SK-N-SH (cell line): ENCODE measurements at regions not wholly inside any gene's neighbourhood (a gene's known extent, or its start where the extent isn't known, plus 50 kb on each side); places are given as distances from the start of the nearest gene placed in this dataset.

Experiments
- CTCF ChIA-PET: fragments of 300-600, 350-600 bp; formaldehyde crosslinking; extraction: SDS; loops from one replicate; lab custom pipeline; 2021; lab: Yijun Ruan, JAX
- POLR2A ChIA-PET: fragments of 350-600 bp; sonication (Branson Sonifier 250); formaldehyde crosslinking; extraction: SDS; loops from one replicate; lab custom pipeline; 2020; ENCODE audit warnings: antibody characterized with exemption, inconsistent platforms; lab: Yijun Ruan, JAX
- DNase-seq: peaks from one replicate; pipeline ENCODE4 v3.0.0; 2012
- H2AFZ ChIP-seq: fragments of 200-600 bp; sonication (generic); 2 replicates; pipeline ENCODE4 v1.8.1; 2016; ENCODE audit warnings: antibody characterized with exemption, mild to moderate bottlenecking, low read depth
- H3F3A ChIP-seq: fragments of 200-600 bp; sonication (generic); replicated peaks from 2 replicates; pipeline ENCODE3; 2016; ENCODE audit warnings: antibody characterized with exemption, mild to moderate bottlenecking; ENCODE audit not compliant: insufficient read depth
- H3K27ac ChIP-seq, 2 experiments: fragments of 200-500 bp in 1 of 2; fragments of 200-600 bp in 1 of 2; sonication (Bioruptor generic) in 1 of 2; sonication (generic), shearing (Covaris generic) in 1 of 2; 2 replicates each; pipeline versions ENCODE4 v1.5.1 to v1.6.1; 2014 to 2016; ENCODE audit warnings: low read depth in 2 of 2, inconsistent platforms in 1 of 2, low read length in 1 of 2, mild to moderate bottlenecking in 1 of 2, mixed read lengths in 1 of 2
- H3K27me3 ChIP-seq: fragments of 200-600 bp; sonication (generic), shearing (Covaris generic); 2 replicates; pipeline ENCODE4 v1.6.1; 2016; ENCODE audit warnings: mixed run types; ENCODE audit not compliant: insufficient read depth
- H3K36me3 ChIP-seq, 2 experiments: fragments of 200-500 bp in 1 of 2; fragments of 200-600 bp in 1 of 2; sonication (Bioruptor generic) in 1 of 2; sonication (generic) in 1 of 2; replicated peaks in 1 of 2; 2 replicates each; pipeline versions ENCODE3 to v1.5.1; 2014 to 2016; ENCODE audit warnings: low read length in 1 of 2, mild to moderate bottlenecking in 1 of 2; ENCODE audit not compliant: insufficient read depth in 2 of 2, control insufficient read depth in 1 of 2
- H3K4me1 ChIP-seq, 2 experiments: fragments of 200-500 bp in 1 of 2; fragments of 200-600 bp in 1 of 2; sonication (Bioruptor generic) in 1 of 2; sonication (generic), shearing (Covaris generic) in 1 of 2; 2 replicates each; pipeline versions ENCODE4 v1.5.1 to v1.6.1; 2014 to 2016; ENCODE audit warnings: low read depth in 1 of 2, low read length in 1 of 2, mixed run types in 1 of 2; ENCODE audit not compliant: insufficient read depth in 2 of 2, control insufficient read depth in 1 of 2
- H3K4me2 ChIP-seq: fragments of 200-600 bp; sonication (generic), shearing (Covaris generic); 2 replicates; pipeline ENCODE4 v1.6.1; 2017; ENCODE audit warnings: mixed run types
- H3K4me3 ChIP-seq, 2 experiments: fragments of 200-500 bp in 1 of 2; fragments of 200-600 bp in 1 of 2; sonication (Bioruptor generic) in 1 of 2; sonication (generic), shearing (Covaris generic) in 1 of 2; 2 replicates each; pipeline versions ENCODE4 v1.5.1 to v1.8.1; 2014 to 2016; ENCODE audit warnings: low read depth in 2 of 2, inconsistent platforms in 1 of 2, low read length in 1 of 2, mild to moderate bottlenecking in 1 of 2, mixed read lengths in 1 of 2, moderate library complexity in 1 of 2
- H3K79me2 ChIP-seq: fragments of 200-600 bp; sonication (generic); 2 replicates; pipeline ENCODE4 v1.8.1; 2017; ENCODE audit warnings: mild to moderate bottlenecking; ENCODE audit not compliant: insufficient read depth
- H3K9ac ChIP-seq: fragments of 200-600 bp; sonication (generic); 2 replicates; pipeline ENCODE4 v1.6.1; 2017; ENCODE audit warnings: mixed run types
- H3K9me2 ChIP-seq: fragments of 200-600 bp; sonication (generic); 2 replicates; pipeline ENCODE4 v1.6.1; 2017; ENCODE audit warnings: mixed run types
- H3K9me3 ChIP-seq: fragments of 200-600 bp; sonication (generic); 2 replicates; pipeline ENCODE4 v1.6.1; 2017; ENCODE audit warnings: mixed run types, mild to moderate bottlenecking, moderate library complexity
- H4K20me1 ChIP-seq: fragments of 200-600 bp; sonication (generic); 2 replicates; pipeline ENCODE4 v1.6.1; 2017; ENCODE audit warnings: mild to moderate bottlenecking, mixed run types; ENCODE audit not compliant: insufficient read depth
- CHD2 ChIP-seq: fragments of 150-350 bp; IDR thresholded peaks from 2 replicates; pipeline ENCODE4 v1.6.1; 2018; ENCODE audit warnings: low read length; ENCODE audit not compliant: partially characterized antibody
- EP300 ChIP-seq, 2 experiments: IDR thresholded peaks; 2 replicates each; pipeline versions ENCODE4 v1.4.0 to v1.6.1; 2012; ENCODE audit warnings: borderline replicate concordance in 1 of 2, low read depth in 1 of 2, low read length in 1 of 2
- FOSL2 ChIP-seq: IDR thresholded peaks from 2 replicates; pipeline ENCODE4 v1.4.0; 2012; ENCODE audit warnings: low read depth, mild to moderate bottlenecking, moderate library complexity, borderline replicate concordance
- FOXJ3 ChIP-seq: sonication (generic); formaldehyde crosslinking; IDR thresholded peaks from 2 replicates; pipeline ENCODE4 v1.5.1; 2020; ENCODE audit warnings: mild to moderate bottlenecking, missing genetic modification reagents
- GATA2 ChIP-seq: sonication (generic); formaldehyde crosslinking; IDR thresholded peaks from 2 replicates; pipeline ENCODE4 v1.5.0; 2020; ENCODE audit warnings: mild to moderate bottlenecking, missing genetic modification reagents
- IRF3 ChIP-seq: fragments of 150-350 bp; IDR thresholded peaks from 2 replicates; pipeline ENCODE4 v1.6.1; 2016; ENCODE audit warnings: mild to moderate bottlenecking, low read depth, low read length
- MAX ChIP-seq: IDR thresholded peaks from 2 replicates; pipeline ENCODE4 v1.4.0; 2012; ENCODE audit warnings: low read depth
- NRF1 ChIP-seq: IDR thresholded peaks from 2 replicates; pipeline ENCODE4 v1.6.1; 2012; ENCODE audit warnings: low read depth, mild to moderate bottlenecking, low read length
- PBX3 ChIP-seq: IDR thresholded peaks from 2 replicates; pipeline ENCODE4; 2012
- POLR2AphosphoS5 ChIP-seq: IDR thresholded peaks from 2 replicates; pipeline ENCODE4 v1.6.1; 2012; ENCODE audit warnings: low read depth, low read length
- RAD21 ChIP-seq: IDR thresholded peaks from 2 replicates; pipeline ENCODE4 v1.6.1; 2012; ENCODE audit warnings: mild to moderate bottlenecking, low read length
- RCOR1 ChIP-seq: fragments of 150-350 bp; IDR thresholded peaks from 2 replicates; pipeline ENCODE4 v1.6.1; 2017; ENCODE audit warnings: antibody characterized with exemption, low read length
- RFX5 ChIP-seq: IDR thresholded peaks from 2 replicates; pipeline ENCODE4 v1.6.1; 2012; ENCODE audit warnings: mild to moderate bottlenecking, improper control_type of control experiment, low read length
- RXRA ChIP-seq: IDR thresholded peaks from 2 replicates; pipeline ENCODE4 v1.4.0; 2012; ENCODE audit warnings: low read depth, mild to moderate bottlenecking, borderline replicate concordance
- SIN3A ChIP-seq: IDR thresholded peaks from 2 replicates; pipeline ENCODE4 v1.6.1; 2012; ENCODE audit warnings: low read depth, mild to moderate bottlenecking, low read length, moderate library complexity, borderline replicate concordance
- TCF12 ChIP-seq: IDR thresholded peaks from 2 replicates; pipeline ENCODE4 v1.4.0; 2012
- YY1 ChIP-seq: IDR thresholded peaks from 2 replicates; pipeline ENCODE4 v1.4.0; 2012; ENCODE audit warnings: low read depth, mild to moderate bottlenecking
- WGBS: methylation state at CpG from one replicate; pipeline ENCODE4 v1.1.6; 2017; ENCODE audit warnings: low lambda C conversion rate; 5-methylcytosine and 5-hydroxymethylcytosine counted together
- TF ChIP-seq, protein P1 (sequence below): fragments of 200-600 bp; sonication (generic); IDR thresholded peaks from 2 replicates; pipeline ENCODE4 v1.6.1; 2017; ENCODE audit warnings: antibody characterized with exemption, mild to moderate bottlenecking, moderate library complexity

DNA sequence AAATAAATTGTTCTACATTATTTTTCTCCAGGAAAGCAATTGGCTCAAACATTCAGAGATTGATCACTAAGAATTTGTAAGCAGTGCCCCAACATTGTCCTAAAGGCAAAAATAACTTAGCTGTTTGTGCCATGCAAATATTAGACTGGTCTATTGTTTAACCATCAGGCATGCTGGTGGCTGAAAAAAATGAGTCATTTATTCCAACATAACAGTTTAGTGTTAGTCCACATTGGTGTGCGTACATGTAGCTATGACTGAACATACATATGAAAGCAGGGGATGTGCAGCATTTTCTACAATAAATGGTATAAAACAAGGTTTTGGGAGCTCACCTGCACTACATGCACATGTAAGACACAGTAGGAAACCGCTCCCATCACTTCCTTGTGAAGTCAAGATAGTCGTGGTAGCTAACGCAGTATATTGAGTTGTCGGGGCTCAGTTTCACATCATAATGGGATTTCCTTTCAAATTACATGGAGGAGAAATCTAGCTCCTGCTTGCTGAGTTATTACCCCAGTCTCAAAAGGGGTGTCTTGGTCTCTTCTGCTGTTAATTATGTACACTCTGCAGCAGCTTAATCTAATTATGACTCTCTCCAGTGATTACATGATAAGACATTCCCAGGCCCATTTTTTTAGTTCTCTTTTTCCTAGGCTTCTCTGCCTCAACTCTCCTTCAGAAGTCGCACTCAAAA lies 199.4 kb downstream of the LYPLAL1 start:
- Histone ChIP-seq H2AFZ (peak overlapping the region; percentile 64; the same call in 1 of the 2 replicates), H4K20me1 (no peaks in the 10 kb centered on the region), H3K9me3 (no peaks in the 10 kb centered on the region), H3K4me3 (no peak overlapping the region; a peak in 1 of 4 replicates), H3K27ac (peak overlapping the region in 1 of 2 experiments; percentile 77; a peak in 2 of 4 replicates), H3K4me2 (no peak overlapping the region), H3F3A (no peaks in the 10 kb centered on the region), H3K79me2 (no peaks in the 10 kb centered on the region), H3K9me2 (no peaks in the 10 kb centered on the region), H3K4me1 (peaks cover 0 to 14% of the 10 kb centered on the region in 2 experiments; a peak in 3 of 4 replicates), H3K9ac (no peak overlapping the region), H3K36me3 (no peaks in the 10 kb centered on the region), H3K27me3 (no peaks in the 10 kb centered on the region)
- ChIA-PET POLR2A (no interaction called here), CTCF (interaction anchor here (0.8 to 2.8 kb wide), 4 partner anchors 9 to 92 kb away, joined by 3 to 15 read pairs (median 3); no protein-coding TSS in a partner anchor)
- TF ChIP-seq TCF12, result no peak
- no peak for TF ChIP-seq IRF3
- TF ChIP-seq PBX3, result no peak
- peak in 1 of 2 experiments; percentile 41; a peak in 1 of 4 replicates for TF ChIP-seq EP300 (IDR thresholded peaks at IDR 0.05; ENCODE audit: borderline replicate concordance in 1 of 2, low read depth in 1 of 2, low read length in 1 of 2)
- no peak for TF ChIP-seq YY1
- peak; percentile 31; the same call in 1 of the 2 replicates for TF ChIP-seq POLR2AphosphoS5
- TF ChIP-seq FOXJ3 (CRISPR knock-in tag), result 0 out of 2 replicates have a peak, but pooled peaks have one; percentile 17
- no peak for TF ChIP-seq RXRA
- peak; percentile 76; the same call in 1 of the 2 replicates for TF ChIP-seq RCOR1
- no peak for TF ChIP-seq MAX
- no peak for TF ChIP-seq NRF1
- TF ChIP-seq FOSL2, result no peak
- TF ChIP-seq, protein P1, sequence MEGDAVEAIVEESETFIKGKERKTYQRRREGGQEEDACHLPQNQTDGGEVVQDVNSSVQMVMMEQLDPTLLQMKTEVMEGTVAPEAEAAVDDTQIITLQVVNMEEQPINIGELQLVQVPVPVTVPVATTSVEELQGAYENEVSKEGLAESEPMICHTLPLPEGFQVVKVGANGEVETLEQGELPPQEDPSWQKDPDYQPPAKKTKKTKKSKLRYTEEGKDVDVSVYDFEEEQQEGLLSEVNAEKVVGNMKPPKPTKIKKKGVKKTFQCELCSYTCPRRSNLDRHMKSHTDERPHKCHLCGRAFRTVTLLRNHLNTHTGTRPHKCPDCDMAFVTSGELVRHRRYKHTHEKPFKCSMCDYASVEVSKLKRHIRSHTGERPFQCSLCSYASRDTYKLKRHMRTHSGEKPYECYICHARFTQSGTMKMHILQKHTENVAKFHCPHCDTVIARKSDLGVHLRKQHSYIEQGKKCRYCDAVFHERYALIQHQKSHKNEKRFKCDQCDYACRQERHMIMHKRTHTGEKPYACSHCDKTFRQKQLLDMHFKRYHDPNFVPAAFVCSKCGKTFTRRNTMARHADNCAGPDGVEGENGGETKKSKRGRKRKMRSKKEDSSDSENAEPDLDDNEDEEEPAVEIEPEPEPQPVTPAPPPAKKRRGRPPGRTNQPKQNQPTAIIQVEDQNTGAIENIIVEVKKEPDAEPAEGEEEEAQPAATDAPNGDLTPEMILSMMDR, result no peak
- TF ChIP-seq CHD2, result no peak
- TF ChIP-seq GATA2, result peak; percentile 76
- TF ChIP-seq SIN3A, result no peak
- no peak for TF ChIP-seq RAD21
- no peak for TF ChIP-seq RFX5
- 54% methylated on average over 6 of the region's 6 CpGs for WGBS
- peak; percentile 55 for DNase-seq
